SU-DHL-6 (cell line): ENCODE measurements at regions not wholly inside any gene's neighbourhood (a gene's known extent, or its start where the extent isn't known, plus 50 kb on each side); places are given as distances from the start of the nearest gene placed in this dataset.

ENCODE experiments used
- H2AFZ ChIP-seq: fragments of 200-600 bp; sonication (generic); 2 replicates; pipeline ENCODE4 v1.6.1; 2014; ENCODE audit warnings: low read depth, mild to moderate bottlenecking, moderate library complexity, mixed read lengths, antibody characterized with exemption, low read length; ENCODE audit not compliant: severe bottlenecking
- H3F3A ChIP-seq: fragments of 200-600 bp; shearing (Covaris generic); 2 replicates; pipeline ENCODE4 v1.6.0; 2016; ENCODE audit warnings: antibody characterized with exemption, mild to moderate bottlenecking; ENCODE audit not compliant: insufficient read depth
- H3K27ac ChIP-seq: fragments of 200-600 bp; sonication (generic); 2 replicates; pipeline ENCODE4 v1.5.1; 2016; ENCODE audit warnings: low read depth, mild to moderate bottlenecking, low read length, moderate library complexity, mixed read lengths
- H3K27me3 ChIP-seq: fragments of 200-600 bp; sonication (generic), shearing (Covaris generic); 2 replicates; pipeline ENCODE4 v1.6.0; 2014; ENCODE audit warnings: mild to moderate bottlenecking, low read length
- H3K36me3 ChIP-seq: fragments of 200-600 bp; sonication (generic); 2 replicates; pipeline ENCODE4 v1.6.1; 2014; ENCODE audit warnings: mild to moderate bottlenecking, low read length, mixed read lengths
- H3K4me2 ChIP-seq: fragments of 300-600, 200-600 bp; shearing (Covaris generic), sonication (generic); 2 replicates; pipeline ENCODE4 v1.6.0; 2014; ENCODE audit warnings: low read length, low read depth, mild to moderate bottlenecking; ENCODE audit not compliant: poor library complexity, severe bottlenecking
- H3K4me3 ChIP-seq: fragments of 200-600 bp; sonication (generic); 2 replicates; pipeline ENCODE4 v1.5.1; 2014; ENCODE audit warnings: antibody characterized with exemption, low read length, mild to moderate bottlenecking, mixed read lengths; ENCODE audit not compliant: insufficient read depth, poor library complexity, severe bottlenecking
- H3K79me2 ChIP-seq: fragments of 200-600 bp; sonication (generic); 2 replicates; pipeline ENCODE4 v1.6.1; 2014; ENCODE audit warnings: mild to moderate bottlenecking, low read length, moderate library complexity; ENCODE audit not compliant: insufficient read depth
- H3K9ac ChIP-seq: fragments of 200-600 bp; sonication (generic); 2 replicates; pipeline ENCODE4 v1.7.0; 2014; ENCODE audit warnings: mild to moderate bottlenecking, low read length
- H3K9me2 ChIP-seq: fragments of 200-600 bp; sonication (generic); replicated peaks from 2 replicates; pipeline ENCODE4 v1.6.1; 2014; ENCODE audit warnings: low read length; ENCODE audit not compliant: insufficient read depth
- H3K9me3 ChIP-seq: fragments of 200-600 bp; sonication (generic); 2 replicates; pipeline ENCODE4 v1.6.1; 2014; ENCODE audit warnings: low read length, mixed read lengths; ENCODE audit not compliant: insufficient read depth
- H4K20me1 ChIP-seq: fragments of 200-600 bp; sonication (generic); 2 replicates; pipeline ENCODE4 v1.6.1; 2014; ENCODE audit warnings: low read depth, mild to moderate bottlenecking, antibody characterized with exemption, low read length, moderate library complexity, mixed read lengths
- CTCF ChIP-seq: fragments of 200-600 bp; sonication (generic); IDR thresholded peaks from one replicate; pipeline ENCODE4 v1.5.1; 2017; ENCODE audit warnings: antibody characterized with exemption, mild to moderate bottlenecking, low read length, moderate library complexity; ENCODE audit not compliant: insufficient read depth, poor library complexity, severe bottlenecking
- EZH2phosphoT487 ChIP-seq: fragments of 200-600 bp; sonication (generic), shearing (Covaris generic); conservative IDR thresholded peaks from 2 replicates; pipeline ENCODE4 v1.6.1; 2018; ENCODE audit warnings: mild to moderate bottlenecking, antibody characterized with exemption, low read length, moderate library complexity, mixed read lengths

GRCh38 chr6:112571488-112572270 is 224.5 kb downstream of the RFPL4B start:
- Histone ChIP-seq H3F3A (no peaks in the 10 kb centered on the region), H3K9me2 (no peaks in the 10 kb centered on the region), H3K4me3 (no peak overlapping the region), H3K79me2 (no peaks in the 10 kb centered on the region), H2AFZ (no peak overlapping the region), H3K4me2 (no peak overlapping the region), H3K27me3 (no peaks in the 10 kb centered on the region), H3K9ac (no peak overlapping the region), H3K27ac (no peak overlapping the region), H3K36me3 (no peaks in the 10 kb centered on the region), H4K20me1 (no peaks in the 10 kb centered on the region), H3K9me3 (no peaks in the 10 kb centered on the region)
- no peak for TF ChIP-seq EZH2phosphoT487
- TF ChIP-seq CTCF: no peak

GRCh38 chr6:112574190-112574589 is 227.1 kb downstream of the RFPL4B start:
- H2AFZ ChIP-seq: no peak overlapping the region
- no peaks in the 10 kb centered on the region for H3K9me3 ChIP-seq
- H3K4me2 ChIP-seq: no peak overlapping the region
- H3K9ac ChIP-seq: no peak overlapping the region
- TF ChIP-seq EZH2phosphoT487: no peak
- no peak for TF ChIP-seq CTCF
- H3K79me2 ChIP-seq: no peaks in the 10 kb centered on the region
- no peaks in the 10 kb centered on the region for H3F3A ChIP-seq
- no peaks in the 10 kb centered on the region for H3K36me3 ChIP-seq
- no peaks in the 10 kb centered on the region for H3K9me2 ChIP-seq
- no peak overlapping the region for H3K27ac ChIP-seq
- H3K4me3 ChIP-seq: no peak overlapping the region
- H3K27me3 ChIP-seq: no peaks in the 10 kb centered on the region
- H4K20me1 ChIP-seq: no peaks in the 10 kb centered on the region

- Histone ChIP-seq H3F3A (no peaks in the 10 kb centered on the region), H2AFZ (no peak overlapping the region), H3K9me2 (no peaks in the 10 kb centered on the region)
Measured at GRCh38 chr6:112575309-112575834, 228.2 kb downstream of the RFPL4B start.

More at GRCh38 chr6:112575309-112575834, 228.2 kb downstream of the RFPL4B start:
- no peak overlapping the region for H3K27ac ChIP-seq
- H4K20me1 ChIP-seq: no peaks in the 10 kb centered on the region
- no peaks in the 10 kb centered on the region for H3K9me3 ChIP-seq
- no peak overlapping the region for H3K9ac ChIP-seq
- TF ChIP-seq EZH2phosphoT487: no peak
- TF ChIP-seq CTCF: no peak
- H3K36me3 ChIP-seq: no peaks in the 10 kb centered on the region
- H3K79me2 ChIP-seq: no peaks in the 10 kb centered on the region
- no peak overlapping the region for H3K4me2 ChIP-seq
- H3K27me3 ChIP-seq: no peaks in the 10 kb centered on the region
- no peak overlapping the region for H3K4me3 ChIP-seq
